HG03108 (cell line): ENCODE measurements at regions not wholly inside any gene's neighbourhood (a gene's known extent, or its start where the extent isn't known, plus 50 kb on each side); places are given as distances from the start of the nearest gene placed in this dataset.
"Not testable (repeated sequence)": the region's sequence is repeated elsewhere in the genome, so short reads cannot be mapped to it uniquely, and the experiment has no call there.

Experiments
- ATAC-seq: cut with Tn5 transposase; IDR thresholded peaks from one replicate; pipeline ENCODE4 v1.9.1; 2021; ENCODE audit warnings: moderate library complexity; ENCODE audit not compliant: unreplicated experiment

DNA sequence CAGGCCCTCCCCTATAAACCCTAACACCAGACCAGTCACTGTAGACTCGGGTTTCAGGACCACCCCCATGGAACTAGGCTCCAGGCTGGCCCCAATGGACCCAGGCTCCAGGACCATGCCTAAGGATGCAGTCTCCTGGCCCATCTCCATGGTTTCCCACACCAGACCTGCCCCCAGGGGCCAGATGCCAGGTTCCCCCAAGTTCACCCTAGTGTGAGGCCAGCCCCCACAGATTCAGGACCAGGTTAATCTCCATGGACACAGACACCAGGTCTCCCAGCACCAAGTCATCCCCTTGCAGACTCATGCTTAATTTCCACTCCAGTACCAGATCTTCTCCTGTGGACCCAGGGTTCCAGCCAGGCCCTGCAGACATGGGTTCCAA, 103.8 kb upstream of the LANCL2 start:
- ATAC-seq = no peak

DNA sequence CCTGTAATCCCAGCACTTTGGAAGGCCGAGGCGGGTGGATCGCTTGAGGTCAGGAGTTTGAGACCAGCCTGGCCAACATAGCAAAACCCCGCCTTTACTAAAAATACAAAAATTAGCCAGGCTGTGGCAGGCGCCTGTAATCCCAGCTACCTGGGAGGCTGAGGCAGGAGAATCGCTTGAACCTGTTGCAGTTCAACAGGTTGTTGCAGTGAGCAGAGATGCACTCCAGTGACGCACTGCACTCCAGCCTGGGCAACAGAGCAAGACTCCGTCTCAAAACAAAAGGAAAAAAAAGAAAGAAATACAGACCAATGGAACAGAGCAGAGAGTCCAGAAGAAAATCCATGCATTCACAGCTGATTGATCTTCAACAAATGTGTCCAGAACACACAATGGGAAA, 99.8 kb upstream of the LANCL2 start:
- not testable (repeated sequence) for ATAC-seq

- no peak for ATAC-seq
Measured at GRCh38 chr7:55265836-55266642, 99.1 kb upstream of the LANCL2 start.

DNA sequence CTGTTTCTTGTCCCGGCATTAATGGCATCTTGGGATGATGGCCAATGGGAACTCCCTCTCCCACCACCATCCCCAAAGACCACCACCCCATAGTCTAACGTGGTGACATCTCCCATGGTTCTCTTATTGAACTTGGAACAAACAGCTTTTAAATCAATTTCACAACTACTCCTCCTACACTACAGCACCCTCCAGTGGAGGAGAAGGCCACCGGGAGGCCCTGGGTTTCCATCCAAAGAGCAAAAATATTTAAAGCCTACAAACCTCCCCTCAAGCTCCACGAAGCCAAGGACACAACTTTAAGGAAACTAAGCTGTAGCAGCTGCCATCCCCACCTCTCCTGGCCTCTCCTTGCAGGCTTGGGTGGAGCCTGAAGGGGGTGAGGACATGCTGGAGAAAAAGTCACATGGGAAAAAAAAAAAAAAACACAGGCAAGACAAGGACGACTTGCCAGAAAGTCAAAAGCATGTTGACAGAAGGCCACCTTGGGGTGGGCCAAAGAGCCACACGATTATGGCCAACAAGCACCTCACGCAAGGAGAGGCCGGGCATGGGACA, 94.0 kb upstream of the LANCL2 start:
- ATAC-seq = no peak

DNA sequence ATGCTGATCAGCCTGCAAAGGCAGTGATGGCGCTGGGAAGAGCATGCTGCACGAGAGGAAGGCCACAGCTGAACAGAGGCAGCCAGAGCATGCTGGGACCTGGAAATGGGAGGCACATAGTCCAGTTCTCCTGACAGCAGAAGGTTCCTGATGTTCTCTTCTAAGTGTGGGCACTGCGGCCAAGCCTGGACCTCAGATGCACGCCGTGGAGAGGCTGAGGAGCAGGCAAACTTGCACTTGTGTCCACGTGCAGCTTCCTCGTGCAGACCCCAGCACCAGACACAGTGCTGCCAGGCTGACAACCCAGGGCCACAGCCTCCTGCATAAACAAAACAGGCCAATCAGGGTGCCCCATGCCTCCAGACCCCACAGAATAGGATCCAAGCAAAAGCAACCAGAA, 93.5 kb upstream of the LANCL2 start:
- no peak for ATAC-seq

GRCh38 chr7:55272328-55272727, 92.8 kb upstream of the LANCL2 start:
- ATAC-seq = no peak

DNA sequence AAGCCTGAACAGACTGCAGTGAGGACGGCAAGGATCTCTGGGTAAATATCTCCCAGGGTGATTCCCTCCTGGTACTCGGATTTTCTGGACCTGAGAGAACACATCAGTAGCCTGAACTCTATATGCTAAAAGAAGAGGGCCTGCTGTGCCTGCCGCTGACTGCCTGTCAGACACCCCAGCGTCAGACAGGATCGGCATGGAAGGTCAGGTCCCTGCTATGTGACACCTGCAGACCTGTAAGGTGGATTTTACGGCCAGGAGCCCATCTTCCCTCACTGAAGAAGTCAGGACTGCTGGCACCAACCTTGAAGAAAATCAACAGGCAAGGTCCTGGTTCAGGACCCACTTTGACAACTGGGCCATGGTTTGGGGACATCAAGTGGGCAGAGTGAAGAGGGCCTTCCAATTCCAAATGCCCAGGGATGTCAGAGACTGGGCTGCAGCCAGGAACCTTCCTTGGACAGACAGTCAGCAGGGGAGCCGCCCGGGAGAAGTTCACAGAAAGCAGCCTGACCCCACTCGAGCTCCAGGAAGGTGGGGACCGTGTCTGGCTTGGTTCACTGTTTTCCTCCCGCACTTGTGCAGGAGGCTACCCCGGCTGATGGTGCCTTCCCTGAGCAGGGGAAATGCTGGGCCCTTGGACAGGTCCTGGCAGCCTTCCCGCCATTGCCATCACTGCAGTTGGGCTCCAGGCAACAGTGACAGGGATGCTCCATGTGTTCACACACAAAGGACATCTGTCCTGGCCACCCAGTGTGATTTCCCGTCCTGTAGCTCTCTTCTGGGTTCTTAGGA, 91.8 kb upstream of the LANCL2 start:
- no peak for ATAC-seq

- ATAC-seq = no peak
Measured at GRCh38 chr7:55274156-55274555, 91.0 kb upstream of the LANCL2 start.

- ATAC-seq = no peak
Measured at GRCh38 chr7:55275291-55276200, 89.6 kb upstream of the LANCL2 start.

DNA sequence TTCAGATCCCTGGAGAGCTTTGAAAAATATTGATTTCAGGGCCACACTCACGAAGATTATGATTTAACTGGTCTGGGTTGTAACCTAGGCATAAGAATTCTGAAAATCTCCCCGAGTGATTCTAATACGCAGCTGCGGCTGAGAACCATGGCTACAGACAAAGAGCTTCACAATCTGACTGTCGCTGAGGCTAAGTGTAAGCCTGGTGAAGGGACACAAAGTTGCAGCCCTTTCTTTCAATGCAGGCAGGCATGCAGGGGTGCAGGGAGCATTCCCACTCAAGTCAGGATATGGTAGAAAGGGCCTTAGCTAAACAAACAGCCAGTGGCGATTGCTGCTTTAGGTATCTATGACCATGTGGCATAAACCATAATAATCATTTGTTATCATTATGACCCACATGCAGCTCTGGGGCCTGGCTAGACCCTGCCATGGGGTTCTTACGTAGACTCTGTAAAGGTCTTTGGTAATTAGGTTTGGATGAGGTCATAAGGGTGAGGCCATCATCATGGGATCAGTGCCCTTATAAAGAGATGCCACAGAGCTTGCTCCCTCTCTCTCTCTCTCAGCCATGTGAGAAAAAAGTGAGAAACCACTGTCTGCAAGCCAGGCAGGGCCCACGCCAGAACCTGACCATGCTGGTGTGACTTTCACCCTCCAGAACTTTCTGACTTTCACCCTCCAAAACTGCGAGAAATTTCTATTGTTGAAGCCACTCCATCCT, 88.4 kb upstream of the LANCL2 start:
- ATAC-seq = no peak

DNA sequence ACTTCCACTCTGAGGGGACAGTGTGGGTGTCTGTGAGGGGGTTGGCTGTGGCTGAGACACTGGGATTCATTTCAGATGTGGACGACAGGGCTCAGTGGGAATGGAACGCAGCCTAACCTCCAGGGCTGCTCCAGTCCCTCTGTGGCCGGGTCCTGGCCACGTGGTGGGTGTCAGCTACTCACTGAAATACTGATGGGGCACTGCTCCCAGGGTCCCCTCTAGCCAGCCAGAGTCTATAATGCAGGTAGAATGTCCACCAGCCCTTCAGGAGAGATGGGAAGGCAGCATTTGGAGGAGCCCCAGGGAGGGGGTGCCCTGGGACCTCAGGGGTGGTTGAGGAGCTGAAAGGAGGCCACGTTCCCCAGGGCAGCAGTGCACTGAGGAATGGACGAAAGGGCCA, 87.2 kb upstream of the LANCL2 start:
- no peak for ATAC-seq

DNA sequence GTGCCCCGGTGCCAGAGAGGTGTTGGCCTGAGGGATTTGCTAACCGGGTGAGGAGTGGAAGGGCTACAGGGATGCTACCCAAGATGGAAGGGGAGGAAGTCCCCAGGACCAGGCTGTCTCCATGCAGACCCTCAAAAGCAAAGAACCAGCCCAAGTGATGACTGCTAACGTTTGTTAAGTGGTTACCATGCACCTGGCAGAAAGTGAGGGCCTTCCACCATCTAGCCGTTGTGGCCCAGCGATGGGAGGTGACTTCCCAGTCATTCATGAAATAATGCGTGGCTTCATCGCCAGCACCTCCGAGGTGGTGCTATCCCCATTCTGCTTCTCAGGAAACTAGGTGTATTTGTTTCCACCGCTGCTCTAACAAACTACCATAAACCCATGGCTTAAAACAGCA, 86.8 kb upstream of the LANCL2 start:
- ATAC-seq = no peak

DNA sequence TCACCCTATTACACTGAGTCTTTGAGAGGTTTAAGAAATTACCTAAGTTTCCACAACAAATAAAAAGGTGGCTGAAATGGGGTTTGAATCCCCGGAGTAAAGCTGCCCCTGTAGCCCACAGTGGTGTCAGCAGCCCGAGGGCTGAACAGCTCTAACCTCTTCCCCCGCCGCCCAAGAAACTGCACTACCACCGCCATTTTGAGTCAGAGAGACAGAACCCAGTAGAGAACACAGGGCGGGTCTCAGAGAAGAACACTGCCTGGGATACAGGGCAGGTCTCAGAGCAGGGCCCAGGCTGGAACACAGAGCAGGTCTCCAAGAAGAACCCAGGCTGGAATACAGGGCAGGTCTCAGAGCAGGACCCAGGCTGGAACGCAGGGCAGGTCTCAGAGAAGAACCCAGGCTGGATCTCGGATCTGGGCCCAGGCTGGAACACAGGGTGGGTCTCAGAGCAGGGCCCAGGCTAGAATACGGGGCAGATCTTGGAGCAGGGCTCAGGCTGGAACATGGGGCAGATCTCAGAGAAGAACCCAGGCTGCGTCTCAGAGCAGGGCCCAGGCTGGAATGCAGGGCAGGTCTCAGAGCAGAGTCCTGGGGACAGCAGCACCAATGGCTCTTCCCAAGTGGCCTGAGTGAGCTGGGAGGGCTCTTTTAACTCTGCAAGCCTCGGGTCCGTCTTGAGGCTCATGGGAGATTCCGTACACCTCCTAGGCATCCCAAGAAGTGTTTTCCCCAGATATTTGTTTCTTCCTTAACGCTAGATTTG, 85.9 kb upstream of the LANCL2 start:
- ATAC-seq = no peak

DNA sequence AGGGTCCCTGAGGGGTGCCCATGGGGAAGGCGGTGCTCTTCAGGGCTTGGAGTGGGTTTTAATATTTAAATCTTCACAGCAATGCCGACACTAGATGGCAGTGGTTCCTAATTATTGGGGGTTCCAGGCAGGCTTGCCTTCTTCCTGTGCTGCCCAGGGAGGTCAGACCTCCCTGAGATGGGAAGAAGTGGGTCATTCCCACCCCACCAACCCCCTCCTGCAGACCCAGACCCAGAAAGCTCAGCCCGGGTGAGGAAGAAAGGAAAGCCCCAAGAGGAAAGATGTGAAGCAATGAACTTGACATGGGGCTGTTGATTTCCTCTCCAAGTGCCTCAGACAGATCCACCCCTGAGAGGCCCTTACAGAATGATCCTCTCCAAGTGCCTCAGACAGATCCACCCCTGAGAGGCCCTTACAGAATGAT, 85.1 kb upstream of the LANCL2 start:
- ATAC-seq = no peak

- ATAC-seq = no peak
Measured at GRCh38 chr7:55285665-55286064, 79.5 kb upstream of the LANCL2 start.

DNA sequence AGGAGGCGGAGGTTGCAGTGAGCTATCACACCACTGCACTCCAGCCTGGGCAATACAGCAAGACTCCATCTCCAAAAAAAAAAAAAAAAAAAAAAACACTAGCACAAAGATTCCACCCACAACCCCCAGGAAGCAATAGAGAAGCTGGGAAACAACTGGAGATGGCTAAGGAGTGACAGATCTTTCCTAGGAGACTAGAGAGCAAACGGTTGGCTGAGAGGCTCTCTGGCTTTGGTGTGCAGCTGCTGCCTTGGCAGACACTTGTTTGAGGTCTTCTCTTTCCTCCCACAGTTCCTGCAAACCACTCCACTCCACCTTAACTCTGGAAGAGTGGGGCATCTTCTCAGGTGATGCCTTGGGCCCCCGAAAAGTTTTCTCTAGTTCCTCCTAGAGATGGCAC, 78.5 kb upstream of the LANCL2 start:
- ATAC-seq = no peak

GRCh38 chr7:55288070-55288824, 76.9 kb upstream of the LANCL2 start:
- no peak for ATAC-seq

DNA sequence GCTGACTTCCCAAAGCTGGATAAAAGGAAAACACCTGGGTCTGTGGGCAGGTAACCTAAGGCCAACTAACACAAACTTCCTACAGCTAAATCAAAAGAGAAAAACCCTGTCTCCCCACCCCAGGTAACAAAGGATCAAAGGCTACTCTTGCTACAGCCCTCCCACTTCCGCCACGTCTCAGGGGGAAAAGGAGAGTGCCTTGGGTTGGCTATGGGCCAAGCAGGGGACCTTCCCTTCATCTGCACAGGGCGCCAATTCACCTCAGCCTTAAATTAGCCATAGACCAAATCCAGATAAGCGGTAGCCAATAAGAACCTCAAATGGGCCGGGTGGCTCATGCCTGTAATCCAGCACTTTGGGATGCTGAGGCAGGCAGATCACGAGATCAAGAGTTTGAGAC, 69.1 kb upstream of the LANCL2 start:
- ATAC-seq = no peak
